Erythroblast (primary cell): ENCODE measurements at regions not wholly inside any gene's neighbourhood (a gene's known extent, or its start where the extent isn't known, plus 50 kb on each side); places are given as distances from the start of the nearest gene placed in this dataset.

ENCODE experiments used
- GATA1 ChIP-seq: IDR thresholded peaks from 2 replicates; pipeline ENCODE4 v1.6.1; 2011; ENCODE audit warnings: low read depth, mild to moderate bottlenecking, control low read depth, low read length, moderate library complexity
- POLR2A ChIP-seq: IDR thresholded peaks from 2 replicates; pipeline ENCODE4 v1.6.1; 2011; ENCODE audit warnings: mild to moderate bottlenecking, low read length

GRCh38 chr3:194536871-194537637 lies 50.3 kb upstream of the ATP13A3 start:
- TF ChIP-seq POLR2A: no peak
- TF ChIP-seq GATA1: no peak
